Spleen (tissue), 11 donors: ENCODE measurements at regions not wholly inside any gene's neighbourhood (a gene's known extent, or its start where the extent isn't known, plus 50 kb on each side); places are given as distances from the start of the nearest gene placed in this dataset.

Source experiments
- DNase-seq: peaks from one replicate; pipeline ENCODE4 v3.0.0-alpha.2; 2020
- H3K27ac ChIP-seq, 8 donors: fragments of 200-600 bp; sonication (generic) in 7 of 8; 1 replicate in 4 of 8; 2 replicates in 4 of 8; pipeline versions ENCODE4 v1.5.0 to v1.8.0; 2016 to 2021; ENCODE audit warnings: inconsistent platforms in 4 of 8, mild to moderate bottlenecking in 4 of 8, moderate library complexity in 1 of 8
- H3K27me3 ChIP-seq, 7 donors: fragments of 200-600 bp; sonication (generic) in 6 of 7; replicated peaks in 1 of 7; 1 replicate in 4 of 7; 2 replicates in 3 of 7; pipeline versions ENCODE4 v1.5.0 to v1.8.0; 2016 to 2021; ENCODE audit warnings: inconsistent platforms in 3 of 7, mild to moderate bottlenecking in 1 of 7
- H3K36me3 ChIP-seq, 6 donors: fragments of 200-600 bp; sonication (generic) in 5 of 6; 1 replicate in 4 of 6; 2 replicates in 2 of 6; pipeline versions ENCODE4 v1.5.0 to v1.8.0; 2016 to 2021; ENCODE audit warnings: inconsistent platforms in 2 of 6
- H3K4me1 ChIP-seq, 6 donors: fragments of 200-600 bp; sonication (generic) in 5 of 6; 1 replicate in 3 of 6; 2 replicates in 3 of 6; pipeline versions ENCODE4 v1.5.0 to v1.8.0; 2016 to 2021; ENCODE audit warnings: inconsistent platforms in 3 of 6
- H3K4me3 ChIP-seq, 8 donors: fragments of 200-600 bp; sonication (generic) in 7 of 8; 1 replicate in 4 of 8; 2 replicates in 4 of 8; pipeline versions ENCODE4 v1.5.0 to v1.8.0; 2016 to 2021; ENCODE audit warnings: inconsistent platforms in 4 of 8, mild to moderate bottlenecking in 4 of 8, moderate library complexity in 2 of 8
- H3K9me3 ChIP-seq, 8 donors: fragments of 200-600 bp; sonication (generic) in 7 of 8; 1 replicate in 4 of 8; 2 replicates in 4 of 8; pipeline versions ENCODE4 v1.5.0 to v1.8.0; 2016 to 2021; ENCODE audit warnings: inconsistent platforms in 4 of 8
- POLR2A ChIP-seq, 3 donors: fragments of 450-650 bp; IDR thresholded peaks; one replicate each; pipeline ENCODE4 v1.5.1; 2017; ENCODE audit warnings: antibody characterized with exemption in 3 of 3, mild to moderate bottlenecking in 1 of 3
- POLR2AphosphoS5 ChIP-seq, 3 donors: sonication (generic); formaldehyde crosslinking; IDR thresholded peaks; one replicate each; pipeline ENCODE4 v1.5.1; 2017; ENCODE audit warnings: antibody characterized with exemption in 3 of 3
- WGBS, 5 donors: extraction: QIAGEN DNeasy Blood & Tissue Kit in 3 of 5; methylation state at CpG; one replicate each; pipeline versions ENCODE4 v1.1.5 to v1.1.7; 2013 to 2018; 5-methylcytosine and 5-hydroxymethylcytosine counted together
- intact Hi-C: fragments of 100-400 bp; cut with DNase I; formaldehyde crosslinking; loops from one replicate; pipeline ENCODE4 v1.15.0; 2023; ENCODE audit warnings: low total_unique reads
- TF ChIP-seq, protein P1 (sequence below), 11 experiments: fragments of 200-600 bp in 7 of 11; fragments of 450-650 bp in 4 of 11; sonication (generic) in 4 of 11; IDR thresholded peaks in 8 of 11; conservative IDR thresholded peaks in 3 of 11; 1 replicate in 7 of 11; 2 replicates in 4 of 11; pipeline versions ENCODE4 v1.4.0 to v1.8.0; 2016 to 2021; ENCODE audit warnings: antibody characterized with exemption in 11 of 11, inconsistent platforms in 4 of 11, mild to moderate bottlenecking in 1 of 11
- donor health status: healthy with polysubstance abuse.
- donor health status: DM: no; HTN: no; CAD: no; lungs with moderate emphysema.
- donor health status: DM: no; HTN: no; CAD: no.
- donor health status: Bipolar disorder and iron deficiency.
- donor health status: healthy.
- donor health status: DM: no; HTN: no; CAD: no.
- donor health status: DM: yes; HTN: yes; CAD: no.

DNA sequence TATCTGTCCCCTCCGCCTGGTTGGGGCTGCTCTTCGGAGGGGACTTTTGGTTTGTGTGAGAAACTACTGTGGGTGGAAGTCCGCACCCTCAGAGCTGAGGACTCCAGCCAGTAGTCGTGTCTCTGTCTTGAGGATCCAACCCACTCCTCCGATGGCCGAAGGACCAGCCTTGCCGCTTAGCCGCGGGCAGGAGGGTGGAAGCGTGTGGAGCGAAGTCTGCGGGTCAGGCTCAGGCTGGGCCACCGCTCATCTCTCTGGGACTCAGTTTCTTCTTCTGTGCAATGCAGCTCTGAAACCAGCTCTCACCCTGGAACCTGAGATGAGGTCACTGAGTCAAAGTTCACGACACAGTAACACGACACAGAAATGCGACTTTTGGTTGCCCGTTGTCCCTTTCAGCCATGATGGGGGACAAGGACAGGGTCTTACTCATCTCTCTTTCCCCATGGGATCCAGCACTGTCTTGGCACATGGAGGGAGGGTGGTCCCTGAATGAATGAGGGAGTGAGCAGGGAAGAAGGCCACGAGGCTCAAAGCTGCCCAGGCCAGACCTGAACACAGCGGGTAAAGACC is 133.3 kb upstream of the PODXL start:
- H3K36me3 ChIP-seq: no peaks in the 10 kb centered on the region
- H3K4me1 ChIP-seq: peaks cover 0 to 12% (median 4%) of the 10 kb centered on the region in 6 donors
- no peak for DNase-seq
- TF ChIP-seq, protein P1, sequence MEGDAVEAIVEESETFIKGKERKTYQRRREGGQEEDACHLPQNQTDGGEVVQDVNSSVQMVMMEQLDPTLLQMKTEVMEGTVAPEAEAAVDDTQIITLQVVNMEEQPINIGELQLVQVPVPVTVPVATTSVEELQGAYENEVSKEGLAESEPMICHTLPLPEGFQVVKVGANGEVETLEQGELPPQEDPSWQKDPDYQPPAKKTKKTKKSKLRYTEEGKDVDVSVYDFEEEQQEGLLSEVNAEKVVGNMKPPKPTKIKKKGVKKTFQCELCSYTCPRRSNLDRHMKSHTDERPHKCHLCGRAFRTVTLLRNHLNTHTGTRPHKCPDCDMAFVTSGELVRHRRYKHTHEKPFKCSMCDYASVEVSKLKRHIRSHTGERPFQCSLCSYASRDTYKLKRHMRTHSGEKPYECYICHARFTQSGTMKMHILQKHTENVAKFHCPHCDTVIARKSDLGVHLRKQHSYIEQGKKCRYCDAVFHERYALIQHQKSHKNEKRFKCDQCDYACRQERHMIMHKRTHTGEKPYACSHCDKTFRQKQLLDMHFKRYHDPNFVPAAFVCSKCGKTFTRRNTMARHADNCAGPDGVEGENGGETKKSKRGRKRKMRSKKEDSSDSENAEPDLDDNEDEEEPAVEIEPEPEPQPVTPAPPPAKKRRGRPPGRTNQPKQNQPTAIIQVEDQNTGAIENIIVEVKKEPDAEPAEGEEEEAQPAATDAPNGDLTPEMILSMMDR (IDR thresholded peaks at IDR 0.05 in 8 of 11, conservative IDR thresholded peaks at IDR 0.05 in 3 of 11): no peak
- no peak for TF ChIP-seq POLR2A (IDR thresholded peaks at IDR 0.05)
- TF ChIP-seq POLR2AphosphoS5 (IDR thresholded peaks at IDR 0.05): no peak
- WGBS, 5 donors: 80 to 86% (median 82%) methylated on average over 15 to 19 of the region's 19 CpGs
- no peak overlapping the region for H3K27ac ChIP-seq
- no peaks in the 10 kb centered on the region for H3K9me3 ChIP-seq
- H3K4me3 ChIP-seq: no peak overlapping the region
- H3K27me3 ChIP-seq: peaks cover 0 to 87% (median 33%) of the 10 kb centered on the region in 7 donors
- intact Hi-C loops: no loop called here

DNA sequence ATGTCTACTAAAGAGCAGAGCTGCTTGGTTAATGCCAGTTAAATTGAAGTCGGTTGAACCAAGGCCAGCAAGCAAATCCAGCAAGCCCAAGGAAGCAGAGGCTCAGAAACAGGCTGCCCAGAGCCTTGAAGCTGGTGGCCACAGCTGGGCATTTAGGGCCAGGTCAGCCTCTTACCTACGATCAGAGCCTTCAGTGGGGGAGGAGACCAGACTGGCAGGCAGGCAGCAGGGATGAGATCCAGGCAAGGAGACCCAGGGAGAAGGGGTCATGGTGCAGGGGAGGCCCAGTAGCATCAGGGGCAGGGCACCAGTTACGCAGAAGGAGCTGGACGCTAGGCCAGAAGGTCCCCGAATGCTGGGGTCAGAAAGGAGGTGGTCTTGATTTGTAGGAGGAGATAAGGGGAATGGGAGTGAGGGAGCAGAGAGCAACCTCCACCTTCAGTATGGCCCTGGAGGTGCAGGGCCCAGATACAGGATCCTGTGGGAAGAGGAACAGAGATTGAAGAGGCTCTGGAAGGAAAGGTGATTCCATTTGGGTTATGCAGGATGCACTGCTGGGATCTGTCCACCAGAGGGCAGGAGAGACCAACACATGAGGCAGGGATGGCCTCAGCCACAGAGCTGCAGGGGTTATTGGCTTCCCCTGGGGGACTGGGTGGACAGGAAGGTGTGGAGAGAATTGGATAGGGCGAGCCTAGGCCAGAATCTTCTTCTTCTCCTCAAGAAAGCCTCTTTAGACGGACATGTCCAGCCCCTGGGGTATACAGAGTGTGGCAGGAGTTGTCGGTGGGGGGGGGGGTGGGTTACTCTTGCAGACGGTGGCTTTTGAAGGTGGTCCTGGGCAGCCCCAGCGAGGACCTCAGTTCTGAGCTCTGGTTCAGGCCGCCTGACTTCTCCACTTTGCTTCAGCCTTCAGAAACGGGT is 132.6 kb upstream of the PODXL start:
- H3K4me3 ChIP-seq: no peak overlapping the region
- WGBS, 5 donors: 55 to 71% (median 61%) methylated on average over 10 to 12 of the region's 12 CpGs
- no peaks in the 10 kb centered on the region for H3K9me3 ChIP-seq
- peaks cover 0 to 12% (median 4%) of the 10 kb centered on the region in 6 donors for H3K4me1 ChIP-seq
- TF ChIP-seq POLR2A (IDR thresholded peaks at IDR 0.05) (no peak), POLR2AphosphoS5 (IDR thresholded peaks at IDR 0.05) (no peak)
- TF ChIP-seq, protein P1 (IDR thresholded peaks at IDR 0.05 in 8 of 11, conservative IDR thresholded peaks at IDR 0.05 in 3 of 11): peak; percentile 83 to 94 (median 89)
- no peaks in the 10 kb centered on the region for H3K36me3 ChIP-seq
- intact Hi-C loops: no loop called here
- H3K27ac ChIP-seq: no peak overlapping the region
- no peak for DNase-seq
- peaks cover 0 to 84% (median 33%) of the 10 kb centered on the region in 7 donors for H3K27me3 ChIP-seq

DNA sequence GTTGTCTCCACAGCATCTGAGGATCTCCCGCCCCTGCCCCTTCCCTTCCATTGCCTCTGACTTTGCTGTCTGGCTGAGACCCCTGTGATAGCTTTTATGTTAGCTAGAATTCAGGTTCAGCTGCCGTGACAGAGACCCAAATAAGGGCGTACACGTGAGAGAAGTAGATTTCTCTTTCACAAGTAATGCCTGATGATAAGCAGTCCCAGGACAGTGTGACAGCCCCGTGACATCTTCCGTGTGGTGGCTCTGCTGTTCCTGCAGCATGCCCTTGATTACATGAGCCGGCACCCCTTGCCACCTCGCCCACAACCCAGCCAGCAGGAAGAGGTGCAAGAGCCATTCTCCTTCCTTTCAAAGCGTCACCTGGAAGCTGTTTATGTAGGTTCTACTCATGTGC is 130.9 kb upstream of the PODXL start:
- no peak for TF ChIP-seq POLR2A (IDR thresholded peaks at IDR 0.05)
- TF ChIP-seq, protein P1 (IDR thresholded peaks at IDR 0.05 in 8 of 11, conservative IDR thresholded peaks at IDR 0.05 in 3 of 11): no peak
- TF ChIP-seq POLR2AphosphoS5 (IDR thresholded peaks at IDR 0.05): no peak
- H3K9me3 ChIP-seq: no peaks in the 10 kb centered on the region
- WGBS, 5 donors: 61 to 75% (median 70%) methylated on average over 9 of the region's 9 CpGs
- no peak overlapping the region for H3K27ac ChIP-seq
- DNase-seq: no peak
- H3K27me3 ChIP-seq: peaks cover 0 to 76% (median 30%) of the 10 kb centered on the region in 7 donors
- intact Hi-C loops: no loop called here
- H3K36me3 ChIP-seq: no peaks in the 10 kb centered on the region
- H3K4me1 ChIP-seq: peaks cover 0 to 11% (median 4%) of the 10 kb centered on the region in 6 donors
- no peak overlapping the region for H3K4me3 ChIP-seq

DNA sequence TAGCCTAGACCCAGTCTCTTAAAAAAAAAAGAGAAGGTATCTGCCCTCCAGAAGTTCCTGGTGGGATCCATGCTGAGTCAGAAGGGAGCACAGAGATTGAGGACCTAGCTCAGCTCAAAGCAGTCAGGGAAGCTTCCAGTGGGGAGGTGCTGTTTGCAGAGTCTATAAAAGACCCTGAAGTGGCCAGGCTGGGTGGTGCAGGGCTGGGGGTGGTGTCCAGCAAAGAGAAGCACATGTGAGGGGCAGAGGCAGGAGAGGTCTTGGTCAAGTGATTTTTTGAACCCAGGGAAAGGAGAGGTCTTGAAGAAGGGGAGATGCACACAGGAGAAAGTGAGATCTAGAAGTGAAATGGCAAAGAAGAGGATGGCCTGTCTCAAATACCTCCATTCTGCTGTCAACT is 130.4 kb upstream of the PODXL start:
- H3K36me3 ChIP-seq: no peaks in the 10 kb centered on the region
- H3K27me3 ChIP-seq: peaks cover 0 to 75% (median 25%) of the 10 kb centered on the region in 7 donors
- H3K4me3 ChIP-seq: no peak overlapping the region
- no peaks in the 10 kb centered on the region for H3K9me3 ChIP-seq
- H3K27ac ChIP-seq: no peak overlapping the region
- peaks cover 0 to 7% (median 1%) of the 10 kb centered on the region in 6 donors for H3K4me1 ChIP-seq
- TF ChIP-seq POLR2AphosphoS5 (IDR thresholded peaks at IDR 0.05) (no peak), POLR2A (IDR thresholded peaks at IDR 0.05) (no peak)
- TF ChIP-seq, protein P1 (IDR thresholded peaks at IDR 0.05 in 8 of 11, conservative IDR thresholded peaks at IDR 0.05 in 3 of 11): no peak
- DNase-seq: no peak
- intact Hi-C loops: no loop called here
